Activated T-cell treated with anti-CD3 and anti-CD28 coated beads for 4 hours (primary cell): ENCODE measurements at regions not wholly inside any gene's neighbourhood (a gene's known extent, or its start where the extent isn't known, plus 50 kb on each side); places are given as distances from the start of the nearest gene placed in this dataset.
"Not testable (repeated sequence)": the region's sequence is repeated elsewhere in the genome, so short reads cannot be mapped to it uniquely, and the experiment has no call there.

ENCODE experiments used
- DNase-seq: peaks from one replicate; pipeline ENCODE4 v3.0.0-alpha.2; 2020

DNA sequence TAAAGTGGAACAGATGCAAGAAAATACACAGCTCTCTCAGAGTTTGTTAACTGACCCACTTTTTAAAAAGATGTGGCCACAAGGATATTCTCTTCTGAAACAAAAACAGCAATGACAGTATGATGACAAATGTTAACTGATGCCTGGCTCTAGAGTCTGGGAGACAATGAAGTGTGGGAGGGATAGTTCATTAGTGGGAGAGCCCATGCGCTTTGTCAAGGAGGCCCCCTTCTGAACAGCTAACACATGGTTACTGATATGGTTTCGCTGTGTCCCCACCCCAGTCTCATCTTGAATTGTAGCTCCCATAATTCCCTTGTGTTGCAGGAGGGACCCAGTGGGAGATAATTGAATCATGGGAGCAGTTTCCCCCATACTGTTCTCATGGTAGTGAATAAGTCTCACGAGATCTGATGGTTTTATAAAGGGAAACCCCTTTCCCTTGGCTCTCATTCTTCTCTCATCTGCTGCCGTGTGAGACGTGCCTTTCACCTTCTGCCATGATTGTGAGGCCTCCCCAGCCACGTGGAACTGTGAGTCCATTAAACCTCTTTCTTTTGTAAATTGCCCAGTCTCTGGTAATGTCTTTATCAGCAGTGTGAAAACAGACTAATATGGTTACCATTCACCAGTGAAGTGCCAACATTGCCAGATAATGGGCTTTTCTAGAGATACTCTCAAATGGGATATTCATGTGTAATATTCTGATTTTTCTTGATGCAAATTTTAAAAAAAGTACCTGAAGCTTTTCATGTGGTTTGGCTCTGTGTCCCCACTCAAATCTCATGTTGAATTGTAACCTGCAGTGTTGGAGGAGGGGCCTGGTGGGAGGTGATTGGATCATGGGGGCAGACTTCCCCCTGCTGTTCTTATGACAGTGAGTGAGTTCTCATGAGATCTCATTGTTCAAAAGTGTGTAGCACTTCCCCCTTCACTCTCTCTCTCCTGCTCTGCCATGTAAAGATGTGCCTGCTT lies 435.8 kb downstream of the SHISA9 start:
- DNase-seq, result not testable (repeated sequence)

DNA sequence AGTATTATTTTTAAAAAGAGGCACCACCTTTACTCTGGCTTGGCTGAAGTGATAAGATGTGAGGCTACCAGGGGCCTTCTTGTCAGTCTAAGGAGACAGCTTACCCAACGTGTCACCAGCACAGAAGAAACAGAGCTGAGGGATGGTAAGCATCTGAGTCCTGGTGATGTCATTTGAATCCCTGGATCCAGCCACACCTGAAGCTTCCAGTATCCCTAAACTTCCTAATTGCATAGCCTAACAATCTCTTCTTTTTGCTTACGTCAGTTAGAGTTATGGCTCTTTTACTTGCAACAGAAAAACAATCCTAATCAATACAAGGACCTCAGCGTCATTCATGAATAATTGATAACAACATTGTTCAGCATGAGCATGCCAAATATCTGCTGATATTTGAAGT lies 436.6 kb downstream of the SHISA9 start:
- DNase-seq, result no peak

DNA sequence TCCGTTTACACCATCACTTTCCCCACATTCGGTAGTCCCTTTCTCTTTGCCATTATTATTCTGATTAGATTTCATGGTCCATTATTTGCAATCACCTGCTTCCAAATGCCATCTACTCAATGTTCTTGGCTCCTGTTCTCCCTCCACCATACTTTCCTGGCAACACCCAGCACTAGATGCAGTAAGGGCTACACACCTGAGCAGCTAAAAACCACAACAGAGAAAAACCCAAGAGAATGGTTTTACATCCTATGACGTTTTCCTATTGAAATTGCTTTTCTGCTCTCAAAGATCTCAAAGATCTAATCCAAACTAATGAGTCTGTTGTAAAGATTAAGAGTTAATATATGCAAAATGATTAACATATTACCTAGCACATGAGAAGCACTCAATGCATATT lies 441.3 kb downstream of the SHISA9 start:
- no peak for DNase-seq

DNA sequence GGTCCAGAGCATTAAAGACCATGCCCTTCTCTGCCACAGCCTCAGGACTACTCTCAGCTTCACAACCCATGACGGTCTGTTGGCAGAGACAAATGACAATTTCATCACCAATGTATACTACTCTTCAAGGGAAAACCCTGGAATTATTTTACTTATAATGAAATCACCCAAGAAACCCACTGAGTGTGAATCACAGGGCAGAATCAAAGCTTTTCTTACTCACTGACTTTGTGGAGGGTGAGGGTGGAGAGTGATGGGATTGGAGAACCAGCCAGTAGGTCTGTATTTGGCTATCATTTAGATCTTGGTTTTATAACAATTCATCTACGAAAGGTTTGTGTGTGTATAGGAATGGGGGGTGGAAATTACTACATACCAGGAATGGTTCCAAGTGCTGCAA lies 442.6 kb downstream of the SHISA9 start:
- no peak for DNase-seq

DNA sequence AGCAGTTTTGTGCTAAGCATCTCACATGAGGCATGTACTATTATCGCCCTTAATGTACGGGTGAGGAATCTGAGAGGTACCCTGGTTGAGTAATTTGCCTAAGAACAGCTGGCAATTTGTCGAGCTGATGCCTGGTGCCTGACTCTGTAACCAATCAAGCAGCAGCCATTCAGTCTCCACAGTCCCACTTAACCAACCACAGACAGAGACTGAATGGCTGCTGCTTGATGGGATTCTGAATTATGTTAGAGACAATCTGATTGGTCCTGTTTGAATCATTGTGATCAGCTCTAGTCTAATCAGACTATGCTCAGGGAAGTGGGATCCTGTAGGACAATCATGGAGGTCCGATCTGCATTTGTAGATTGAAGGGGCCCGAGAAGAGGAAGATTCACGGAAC lies 447.0 kb downstream of the SHISA9 start:
- no peak for DNase-seq

DNA sequence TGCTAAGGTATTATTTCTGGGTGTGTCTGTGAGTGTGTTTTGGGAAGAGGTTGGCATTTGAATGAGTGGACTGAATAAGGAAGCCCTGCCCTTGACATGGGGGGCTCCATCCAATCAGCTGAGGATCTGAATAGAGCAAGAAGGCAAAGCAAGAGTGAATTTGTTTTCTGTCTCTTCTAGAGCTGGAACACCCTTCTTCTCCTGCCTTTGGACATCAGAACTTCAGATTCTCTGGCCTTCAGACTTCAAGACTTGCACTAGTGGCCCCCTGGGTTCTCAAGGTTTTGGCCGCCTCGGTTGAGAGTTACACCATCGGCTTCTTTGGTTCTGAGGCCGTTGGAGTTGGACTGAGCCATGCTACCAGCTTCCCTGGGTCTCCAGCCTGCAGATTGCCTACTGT lies 448.6 kb downstream of the SHISA9 start:
- no peak for DNase-seq

DNA sequence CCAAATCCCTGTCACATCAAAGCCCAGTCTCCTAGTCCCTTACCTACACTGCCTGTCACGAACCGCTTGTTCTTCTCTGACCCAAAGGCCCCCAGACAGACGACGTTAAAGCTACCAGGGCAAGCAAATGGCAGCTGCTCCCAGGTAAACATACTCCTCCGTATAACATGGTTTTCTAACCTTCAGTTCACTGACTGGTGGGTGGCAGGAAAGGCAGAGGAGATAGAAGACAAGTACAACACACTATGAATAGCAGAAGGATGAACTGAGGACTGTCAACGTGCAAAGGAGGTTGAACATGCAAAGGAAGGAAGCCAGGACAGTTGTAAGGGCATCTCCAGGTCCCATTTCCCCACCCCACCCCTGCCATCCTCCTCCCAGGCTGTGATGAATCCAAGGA lies 449.8 kb downstream of the SHISA9 start:
- no peak for DNase-seq

DNA sequence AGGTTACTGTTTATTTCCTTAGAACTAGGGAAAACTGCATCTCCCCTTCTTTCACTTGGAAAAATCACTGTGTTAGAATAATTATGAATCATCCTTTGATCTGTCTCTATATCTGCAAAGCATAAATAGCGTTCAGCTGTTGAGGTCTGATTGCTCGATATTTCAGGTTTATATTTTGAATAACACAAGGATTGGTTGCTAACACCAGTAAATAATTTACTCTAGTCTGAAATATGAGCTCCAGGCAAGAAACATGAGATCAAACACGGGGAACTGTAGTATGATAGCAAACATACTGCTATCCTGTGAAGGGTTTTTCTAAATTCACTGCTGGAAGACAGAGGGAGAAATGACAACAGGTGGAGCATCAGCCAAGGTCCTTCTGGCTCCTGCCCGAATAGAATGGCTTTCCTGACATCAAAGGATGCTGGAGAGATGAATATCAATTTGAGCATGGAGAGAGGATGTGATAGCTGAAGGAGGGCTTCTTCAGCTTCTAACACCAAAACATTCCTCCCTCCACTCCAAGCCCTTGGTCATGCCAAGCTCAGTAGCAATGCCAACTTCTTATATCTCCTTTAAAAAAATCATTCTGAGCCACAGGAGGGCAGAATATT lies 450.3 kb downstream of the SHISA9 start:
- DNase-seq, result no peak

DNA sequence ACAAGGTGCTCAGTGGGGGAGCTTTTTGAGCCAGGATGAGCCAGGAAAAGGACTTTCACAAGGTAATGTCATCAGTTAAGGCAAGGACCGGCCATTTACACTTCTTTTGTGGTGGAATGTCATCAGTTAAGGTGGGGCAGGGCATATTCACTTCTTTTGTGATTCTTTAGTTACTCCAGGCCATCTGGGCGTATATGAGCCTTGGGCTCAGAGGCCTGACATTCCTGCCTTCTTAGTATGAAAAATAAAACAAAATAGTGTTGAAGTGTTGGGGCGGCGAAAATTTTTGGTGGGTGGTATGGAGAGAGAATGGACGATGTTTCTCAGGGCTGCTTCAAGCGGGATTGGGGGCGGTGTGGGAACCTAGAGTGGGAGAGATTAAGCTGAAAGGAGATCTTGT lies 451.4 kb downstream of the SHISA9 start:
- DNase-seq, result not testable (repeated sequence)

DNA sequence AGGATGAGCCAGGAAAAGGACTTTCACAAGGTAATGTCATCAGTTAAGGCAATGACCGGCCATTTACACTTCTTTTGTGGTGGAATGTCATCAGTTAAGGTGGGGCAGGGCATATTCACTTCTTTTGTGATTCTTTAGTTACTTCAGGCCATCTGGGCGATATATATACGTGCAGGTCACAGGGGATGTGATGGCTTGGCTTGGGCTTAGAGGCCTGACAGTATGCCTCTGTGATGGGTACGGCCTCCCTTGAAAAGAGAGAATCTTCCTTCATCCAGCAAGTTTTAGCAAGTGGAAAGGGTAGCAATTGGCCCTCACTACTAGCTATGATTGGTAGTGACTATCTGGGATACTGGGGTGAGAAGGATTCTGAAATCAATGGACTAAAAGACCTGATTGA lies 456.4 kb downstream of the SHISA9 start:
- not testable (repeated sequence) for DNase-seq

DNA sequence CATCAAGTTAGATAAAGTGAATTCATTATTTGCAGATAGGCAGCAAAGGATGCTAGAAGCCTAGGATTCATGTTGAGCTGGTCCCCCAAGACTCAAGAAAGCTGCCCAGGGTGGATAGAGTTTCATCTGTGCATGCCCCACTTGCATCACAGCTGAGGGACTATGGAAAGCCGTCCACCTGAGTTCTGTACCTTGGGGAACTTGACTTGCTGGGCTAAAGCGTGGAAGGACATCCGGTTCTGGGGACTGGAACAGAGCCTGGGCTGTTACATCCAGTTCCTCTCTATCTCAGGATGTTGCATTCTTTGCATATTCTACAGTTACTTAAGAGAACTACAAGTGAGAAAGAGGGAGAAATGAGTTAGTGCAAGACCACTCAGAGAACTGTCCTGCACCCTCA lies 458.4 kb downstream of the SHISA9 start:
- DNase-seq, result no peak

DNA sequence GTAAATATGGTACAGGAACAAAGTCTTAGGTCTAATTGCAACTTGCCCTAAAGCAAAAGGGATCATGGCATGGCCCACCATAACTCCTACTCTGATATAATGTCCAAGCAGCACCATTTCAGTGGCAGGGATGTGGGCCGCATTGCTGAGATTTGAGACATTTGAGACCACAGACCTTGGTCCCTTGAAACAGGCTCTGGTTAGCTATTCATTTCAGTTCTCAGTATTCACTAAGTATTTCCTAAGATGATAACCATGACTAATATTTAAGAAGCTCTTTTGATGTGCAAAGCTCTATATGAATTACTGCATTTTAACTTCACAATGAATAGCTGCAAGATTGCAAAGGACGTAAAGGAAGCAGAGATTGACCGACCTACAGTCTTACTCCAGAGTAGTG lies 471.0 kb downstream of the SHISA9 start:
- DNase-seq, result no peak

DNA sequence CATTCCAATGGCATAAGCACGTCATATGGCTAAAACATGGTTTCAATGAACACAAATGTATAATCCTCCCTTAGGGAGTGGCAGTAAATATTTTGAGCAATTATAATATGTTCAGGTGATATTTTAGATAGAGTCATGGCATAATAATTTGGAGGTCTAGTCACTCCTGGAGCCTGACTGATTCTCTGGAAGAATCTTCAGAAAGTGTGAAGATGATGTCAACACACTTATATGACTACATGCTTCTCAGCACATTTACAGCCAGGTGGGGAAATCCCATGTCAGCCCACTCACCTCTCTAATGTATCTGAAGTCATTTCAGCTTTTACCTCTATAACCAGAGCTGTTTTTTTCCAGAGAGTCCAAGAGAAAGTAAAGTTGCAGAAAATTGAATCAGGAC lies 474.8 kb downstream of the SHISA9 start:
- no peak for DNase-seq

DNA sequence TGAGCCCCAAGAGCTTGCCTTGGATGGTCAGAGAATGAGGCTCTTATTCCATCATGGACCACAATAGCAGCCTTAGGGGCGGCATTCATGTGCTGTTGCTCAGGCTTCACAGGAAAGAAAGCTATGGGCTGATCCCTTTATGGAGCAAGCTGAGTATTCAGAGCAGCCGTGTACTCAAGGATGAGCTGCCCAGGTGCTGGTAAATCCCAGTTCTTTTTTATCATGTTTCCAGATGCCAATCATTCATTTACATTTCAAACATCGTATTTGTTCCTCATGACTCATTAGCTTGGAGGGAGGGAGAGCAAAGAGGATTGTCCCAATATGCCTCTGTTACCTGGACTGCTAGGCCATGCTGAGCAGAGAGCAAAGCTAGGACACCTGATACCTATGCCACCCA lies 475.7 kb downstream of the SHISA9 start:
- no peak for DNase-seq

DNA sequence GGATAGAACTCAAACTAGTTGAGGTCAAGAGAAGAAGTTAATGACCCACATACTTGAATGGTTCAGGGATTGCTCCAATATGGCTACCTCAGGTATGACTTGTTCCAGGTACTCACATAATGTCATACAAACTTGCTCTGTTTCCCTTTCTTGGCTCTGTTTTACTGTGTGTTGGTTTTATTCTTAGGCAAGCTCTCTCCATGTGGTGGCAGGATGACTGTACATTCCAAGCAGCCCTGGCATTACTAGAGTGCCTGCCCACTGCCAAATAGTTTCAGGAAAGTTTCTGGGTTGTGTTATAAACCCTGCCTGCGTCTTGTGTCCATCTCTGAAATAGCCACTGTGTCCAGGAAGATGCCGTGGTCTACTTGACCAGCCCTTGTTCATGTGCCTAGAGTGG lies 476.8 kb downstream of the SHISA9 start:
- no peak for DNase-seq

DNA sequence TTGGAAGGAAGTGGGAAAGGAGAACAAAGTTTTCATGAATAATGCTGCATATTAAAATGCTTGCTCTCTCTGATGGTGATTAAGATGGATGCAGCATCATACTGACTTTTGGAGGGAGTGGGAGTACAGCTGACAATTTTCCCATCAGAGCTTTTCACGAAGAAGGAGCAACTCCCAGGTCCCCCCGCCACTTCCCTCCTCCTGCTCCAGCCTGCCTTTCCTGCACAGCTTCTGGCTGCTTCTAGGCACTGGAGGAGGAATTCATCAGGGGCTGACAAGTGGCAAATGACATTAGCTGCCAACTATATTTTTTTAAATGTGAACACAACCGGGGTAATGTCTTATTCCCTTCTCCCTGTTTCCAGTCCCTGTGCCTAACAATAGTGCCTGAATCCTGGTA lies 477.9 kb downstream of the SHISA9 start:
- DNase-seq, result no peak

DNA sequence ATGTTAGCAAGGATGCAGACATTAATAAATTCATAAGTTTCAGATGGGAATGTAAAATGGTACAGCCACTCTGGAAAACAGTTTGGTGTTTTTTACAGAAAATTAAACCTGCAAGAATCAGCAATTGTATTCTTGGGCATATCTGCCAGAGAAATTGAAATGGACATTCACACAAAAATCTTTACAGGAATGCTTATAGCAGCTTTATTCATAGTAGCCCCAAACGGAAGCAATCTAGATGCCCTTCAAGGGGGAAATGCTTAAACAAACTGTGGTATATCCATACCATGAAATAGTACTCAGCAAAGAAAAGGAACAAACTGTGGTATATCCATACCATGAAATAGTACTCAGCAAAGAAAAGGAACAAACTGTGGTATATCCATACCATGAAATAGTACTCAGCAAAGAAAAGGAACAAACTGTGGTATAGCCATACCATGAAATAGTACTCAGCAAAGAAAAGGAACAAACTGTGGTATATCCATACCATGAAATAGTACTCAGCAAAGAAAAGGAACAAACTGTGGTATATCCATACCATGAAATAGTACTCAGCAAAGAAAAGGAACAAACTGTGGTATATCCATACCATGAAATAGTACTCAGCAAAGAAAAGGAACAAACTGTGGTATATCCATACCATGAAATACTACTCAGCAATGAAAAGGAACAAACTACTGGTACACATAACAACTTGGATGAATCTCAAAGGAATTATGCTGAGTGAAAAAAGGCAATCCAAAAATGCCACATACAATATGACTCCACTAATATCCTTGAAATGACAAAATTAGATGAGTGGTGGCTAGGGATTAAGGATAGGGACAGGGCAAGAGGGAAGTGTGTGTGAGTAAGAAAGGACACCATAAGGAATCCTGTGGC lies 484.0 kb downstream of the SHISA9 start:
- DNase-seq, result not testable (repeated sequence)

DNA sequence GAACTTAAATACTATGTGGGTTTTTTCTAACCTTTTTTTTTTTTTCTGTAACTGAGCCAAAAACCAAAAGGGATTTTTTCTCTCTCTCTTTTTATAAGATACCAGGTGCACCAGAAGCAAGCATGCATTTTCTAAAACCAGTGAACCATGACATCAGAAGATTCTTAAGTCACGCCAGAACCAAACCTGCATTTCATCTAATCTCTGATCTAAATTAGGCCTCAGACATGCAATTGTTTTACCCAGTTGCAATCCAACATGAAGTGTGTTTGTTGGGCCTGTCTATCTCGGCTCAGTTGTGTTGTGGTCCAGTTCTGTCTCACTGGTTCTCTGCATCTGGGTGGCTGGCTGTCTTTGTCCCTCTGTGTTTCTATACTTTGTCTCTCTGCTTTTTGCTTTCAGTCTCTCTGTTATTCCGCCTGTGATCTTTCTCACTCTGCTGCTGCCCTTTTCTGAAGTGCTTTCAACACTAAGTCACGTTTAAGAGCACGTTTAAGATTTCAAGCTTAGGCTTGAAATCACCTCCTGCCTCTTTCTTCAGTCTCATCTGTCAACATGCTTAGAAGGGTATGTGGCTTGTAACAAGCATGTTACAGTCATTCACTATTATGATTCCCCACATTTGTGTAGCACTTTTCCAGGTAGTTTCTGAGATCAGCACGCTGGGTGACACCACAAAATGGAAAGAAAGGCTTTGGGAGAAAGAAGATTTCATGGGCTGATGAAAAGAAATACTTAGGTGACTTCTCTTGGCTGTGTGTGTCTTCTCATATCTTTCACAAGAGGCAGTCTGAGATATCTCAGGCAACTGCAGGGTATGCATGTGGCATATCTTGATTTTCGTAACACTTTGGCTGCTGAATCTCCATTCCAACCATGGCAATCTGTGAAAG lies 488.9 kb downstream of the SHISA9 start:
- no peak for DNase-seq

DNA sequence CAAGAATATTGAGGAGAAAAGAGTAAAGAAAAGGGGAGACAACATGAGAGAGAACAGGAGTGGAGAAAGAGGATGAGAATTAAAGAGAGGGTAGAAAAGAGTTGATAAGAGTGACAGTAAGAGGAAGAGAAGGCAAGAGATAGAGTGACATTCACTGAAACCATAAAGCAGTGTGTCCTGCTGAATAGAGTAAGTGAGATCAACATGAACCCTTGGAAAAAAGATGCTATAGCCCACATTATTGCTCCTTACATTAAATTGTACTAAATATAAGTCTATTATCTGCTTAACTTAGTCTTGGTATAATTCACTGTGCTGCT lies 489.5 kb downstream of the SHISA9 start:
- DNase-seq, result no peak

DNA sequence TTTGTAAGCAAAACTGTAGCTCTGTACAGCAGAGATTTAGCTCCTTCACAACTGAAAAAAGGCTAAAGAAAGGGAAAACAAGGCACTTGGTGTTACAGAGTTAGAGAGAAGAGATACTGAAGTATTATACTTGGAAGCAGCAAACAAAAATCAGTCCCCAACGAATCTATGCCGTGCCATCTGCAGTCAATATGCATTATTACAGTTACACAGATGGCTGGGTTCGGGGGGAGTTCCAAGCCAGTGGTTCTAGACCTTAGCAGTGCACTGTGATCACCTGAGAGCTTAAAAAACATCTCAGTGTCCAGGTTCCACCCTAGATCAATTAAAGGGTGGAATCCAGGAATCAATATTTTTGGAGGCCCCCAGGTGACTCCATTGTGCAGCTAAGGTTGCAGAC lies 489.9 kb downstream of the SHISA9 start:
- no peak for DNase-seq

DNA sequence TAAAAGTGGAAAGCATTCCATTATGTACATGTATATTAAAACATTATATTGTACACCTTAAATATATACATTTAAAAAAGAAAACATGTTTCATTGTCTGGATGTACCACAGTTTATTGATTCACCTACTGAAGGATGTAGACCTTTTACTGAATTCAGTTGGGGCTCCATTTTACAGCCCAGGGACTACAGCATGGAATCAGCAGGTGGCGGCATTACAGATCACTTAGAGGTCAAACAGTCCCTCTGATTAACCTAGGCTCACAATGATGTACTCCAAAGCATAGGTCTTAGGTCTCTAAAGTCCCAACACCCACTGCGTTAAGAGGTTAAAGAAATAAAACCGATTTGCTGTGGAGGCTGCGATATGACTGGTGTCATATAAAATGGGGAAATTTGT lies 490.9 kb downstream of the SHISA9 start:
- no peak for DNase-seq

DNA sequence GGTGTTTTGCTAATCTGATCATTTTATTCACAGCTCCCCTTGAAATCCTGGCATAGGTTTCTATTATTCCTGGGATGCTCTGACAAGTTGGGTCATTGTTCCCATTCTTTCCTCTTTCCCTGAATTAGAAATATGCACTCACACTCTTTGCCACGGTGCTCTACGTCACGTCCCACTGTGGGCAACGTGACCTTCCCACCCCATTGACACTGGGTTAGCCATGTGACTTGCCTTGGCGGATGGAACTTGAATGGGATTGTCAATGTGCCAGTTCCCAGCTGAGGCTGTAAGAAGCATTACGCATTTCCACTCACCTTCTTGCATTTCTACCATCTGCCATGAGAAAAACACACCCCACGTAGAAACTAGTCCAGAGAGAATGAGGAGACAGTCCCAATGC lies 492.4 kb downstream of the SHISA9 start:
- no peak for DNase-seq

DNA sequence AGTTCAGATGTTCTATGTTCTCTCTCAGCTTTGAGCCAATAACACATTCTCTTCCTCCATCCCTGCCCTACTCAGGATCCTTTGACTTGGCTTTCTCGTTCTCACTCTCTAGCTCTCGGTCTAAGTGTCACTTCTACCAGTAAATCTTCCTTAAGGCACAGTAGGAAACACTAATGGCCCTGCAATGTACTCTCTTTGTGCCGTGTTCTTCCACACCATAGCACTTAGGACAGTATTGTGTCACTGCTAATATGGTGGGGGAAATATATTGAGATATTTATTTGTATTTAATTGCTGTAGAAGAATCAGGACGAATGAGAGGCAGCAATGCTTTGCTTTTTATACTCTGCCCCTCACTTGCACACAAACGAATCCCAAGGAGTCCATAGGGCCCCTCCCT lies 493.1 kb downstream of the SHISA9 start:
- no peak for DNase-seq
